ENCODE measurements at regions not wholly inside any gene's neighbourhood (a gene's known extent, or its start where the extent isn't known, plus 50 kb on each side); places are given as distances from the start of the nearest gene placed in this dataset.

DNA sequence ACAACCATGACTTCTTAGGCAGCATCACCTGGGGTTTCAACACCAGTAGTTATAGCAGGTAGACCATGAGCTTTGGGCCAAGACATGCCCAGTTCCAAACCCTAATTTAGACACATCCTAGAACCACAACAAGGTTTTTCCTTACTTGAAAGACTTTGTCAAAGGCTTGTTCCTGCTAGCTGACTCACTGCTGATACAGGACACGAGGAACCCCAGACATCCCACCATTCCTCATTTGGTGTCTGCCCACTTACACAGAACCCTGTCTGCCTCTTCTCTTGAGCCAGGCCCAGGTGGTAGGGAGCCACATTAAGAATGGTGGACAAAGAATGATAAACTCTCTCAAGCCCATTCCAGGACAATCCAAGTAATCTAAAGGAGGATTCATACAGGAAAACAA is 109.0 kb downstream of the CCDC71L start:
- dilution Hi-C loops (cut with MboI; ENCODE audit: extremely low pct_ligation_motif_present, low sequenced_read_pairs): no loop called here
- TF ChIP-seq, protein P1, sequence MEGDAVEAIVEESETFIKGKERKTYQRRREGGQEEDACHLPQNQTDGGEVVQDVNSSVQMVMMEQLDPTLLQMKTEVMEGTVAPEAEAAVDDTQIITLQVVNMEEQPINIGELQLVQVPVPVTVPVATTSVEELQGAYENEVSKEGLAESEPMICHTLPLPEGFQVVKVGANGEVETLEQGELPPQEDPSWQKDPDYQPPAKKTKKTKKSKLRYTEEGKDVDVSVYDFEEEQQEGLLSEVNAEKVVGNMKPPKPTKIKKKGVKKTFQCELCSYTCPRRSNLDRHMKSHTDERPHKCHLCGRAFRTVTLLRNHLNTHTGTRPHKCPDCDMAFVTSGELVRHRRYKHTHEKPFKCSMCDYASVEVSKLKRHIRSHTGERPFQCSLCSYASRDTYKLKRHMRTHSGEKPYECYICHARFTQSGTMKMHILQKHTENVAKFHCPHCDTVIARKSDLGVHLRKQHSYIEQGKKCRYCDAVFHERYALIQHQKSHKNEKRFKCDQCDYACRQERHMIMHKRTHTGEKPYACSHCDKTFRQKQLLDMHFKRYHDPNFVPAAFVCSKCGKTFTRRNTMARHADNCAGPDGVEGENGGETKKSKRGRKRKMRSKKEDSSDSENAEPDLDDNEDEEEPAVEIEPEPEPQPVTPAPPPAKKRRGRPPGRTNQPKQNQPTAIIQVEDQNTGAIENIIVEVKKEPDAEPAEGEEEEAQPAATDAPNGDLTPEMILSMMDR (optimal IDR thresholded peaks at IDR 0.05 in 1 of 3, IDR thresholded peaks at IDR 0.05 in 1 of 3, conservative IDR thresholded peaks at IDR 0.05 in 1 of 3; ENCODE audit: extremely low read depth in 1 of 3, insufficient read depth in 2 of 3, low read length in 3 of 3): no peak
- no peak for TF ChIP-seq EZH2 (IDR thresholded peaks at IDR 0.05; ENCODE audit: low read length)

DNA sequence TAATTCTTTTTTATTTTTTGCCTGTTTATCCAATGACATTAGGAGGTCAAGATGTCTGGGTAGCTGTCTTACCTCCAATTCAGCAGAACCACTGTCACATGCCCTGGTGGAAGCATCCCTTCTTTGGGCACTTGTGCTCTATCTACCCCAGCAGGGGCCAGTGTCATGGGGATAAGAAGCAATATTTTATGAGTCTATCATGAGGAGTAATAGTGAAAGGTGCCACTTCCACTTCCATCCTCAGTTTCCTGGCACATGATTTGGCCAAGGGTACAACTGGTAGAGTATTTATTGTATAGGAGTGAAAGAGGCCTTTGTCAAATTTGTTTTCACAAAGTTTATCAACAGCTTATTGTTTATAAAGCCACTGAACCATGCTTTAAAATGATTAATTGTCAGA is 112.5 kb downstream of the CCDC71L start:
- Histone ChIP-seq H3K9me1 (ENCODE audit: control insufficient read depth, extremely low read depth, insufficient read depth, low read length) (no peaks in the 10 kb centered on the region), H3K4me3 (ENCODE audit: control insufficient read depth in 2 of 3, extremely low read depth in 1 of 3, insufficient read depth in 2 of 3, low read depth in 1 of 3, low read length in 3 of 3) (no peak overlapping the region), H3K9me3 (ENCODE audit: control insufficient read depth, low read depth, low read length) (no peaks in the 10 kb centered on the region), H3K9ac (ENCODE audit: control insufficient read depth, extremely low read depth, insufficient read depth, low read length) (no peak overlapping the region), H4K20me1 (ENCODE audit: control insufficient read depth, extremely low read depth, insufficient read depth, low read length) (no peaks in the 10 kb centered on the region), H3K27ac (ENCODE audit: control insufficient read depth, insufficient read depth, low read length) (no peak overlapping the region), H3K79me2 (ENCODE audit: control insufficient read depth, insufficient read depth, low read length) (no peaks in the 10 kb centered on the region), H3K27me3 (ENCODE audit: control insufficient read depth, extremely low read depth, insufficient read depth, low read length) (no peaks in the 10 kb centered on the region), H3K4me1 (ENCODE audit: control insufficient read depth, extremely low read depth, insufficient read depth, low read length) (no peaks in the 10 kb centered on the region), H3K36me3 (ENCODE audit: control insufficient read depth in 2 of 2, extremely low read depth in 1 of 2, insufficient read depth in 2 of 2, low read length in 2 of 2) (no peaks in the 10 kb centered on the region), H3K4me2 (ENCODE audit: control insufficient read depth, extremely low read depth, insufficient read depth, low read depth, low read length) (no peak overlapping the region), H2AFZ (ENCODE audit: control insufficient read depth, low read length) (no peak overlapping the region)
- FAIRE-seq: no peak
- dilution Hi-C loops (cut with MboI; ENCODE audit: extremely low pct_ligation_motif_present, low sequenced_read_pairs): no loop called here
- DNase-seq (ENCODE audit: low read depth, low spot score): no peak
- TF ChIP-seq, protein P1 (optimal IDR thresholded peaks at IDR 0.05 in 1 of 3, IDR thresholded peaks at IDR 0.05 in 1 of 3, conservative IDR thresholded peaks at IDR 0.05 in 1 of 3; ENCODE audit: extremely low read depth in 1 of 3, insufficient read depth in 2 of 3, low read length in 3 of 3): no peak
- TF ChIP-seq EZH2 (IDR thresholded peaks at IDR 0.05; ENCODE audit: low read length): no peak

More for the DNA sequence above, 109.0 kb downstream of the CCDC71L start:
- Histone ChIP-seq H3K27me3 (ENCODE audit: control insufficient read depth, extremely low read depth, insufficient read depth, low read length) (no peaks in the 10 kb centered on the region), H3K9ac (ENCODE audit: control insufficient read depth, extremely low read depth, insufficient read depth, low read length) (no peak overlapping the region), H3K4me3 (ENCODE audit: control insufficient read depth in 2 of 3, extremely low read depth in 1 of 3, insufficient read depth in 2 of 3, low read depth in 1 of 3, low read length in 3 of 3) (no peak overlapping the region), H3K4me1 (ENCODE audit: control insufficient read depth, extremely low read depth, insufficient read depth, low read length) (no peaks in the 10 kb centered on the region), H3K4me2 (ENCODE audit: control insufficient read depth, extremely low read depth, insufficient read depth, low read depth, low read length) (no peak overlapping the region), H3K27ac (ENCODE audit: control insufficient read depth, insufficient read depth, low read length) (no peak overlapping the region), H4K20me1 (ENCODE audit: control insufficient read depth, extremely low read depth, insufficient read depth, low read length) (no peaks in the 10 kb centered on the region), H2AFZ (ENCODE audit: control insufficient read depth, low read length) (no peak overlapping the region), H3K9me3 (ENCODE audit: control insufficient read depth, low read depth, low read length) (no peaks in the 10 kb centered on the region), H3K36me3 (ENCODE audit: control insufficient read depth in 2 of 2, extremely low read depth in 1 of 2, insufficient read depth in 2 of 2, low read length in 2 of 2) (no peaks in the 10 kb centered on the region), H3K79me2 (ENCODE audit: control insufficient read depth, insufficient read depth, low read length) (no peaks in the 10 kb centered on the region), H3K9me1 (ENCODE audit: control insufficient read depth, extremely low read depth, insufficient read depth, low read length) (no peaks in the 10 kb centered on the region)
- DNase-seq (ENCODE audit: low read depth, low spot score) (no peak), FAIRE-seq (no peak)
